ENCODE measurements at regions not wholly inside any gene's neighbourhood (a gene's known extent, or its start where the extent isn't known, plus 50 kb on each side); places are given as distances from the start of the nearest gene placed in this dataset.

GRCh38 chr6:8282380-8282779, 153.0 kb downstream of the SLC35B3 start:
- WGBS (ENCODE audit: low lambda C conversion rate) = 76% methylated on average over 24 of the region's 39 CpGs
- TF ChIP-seq JUND (IDR thresholded peaks at IDR 0.05) (no peak), TCF12 (IDR thresholded peaks at IDR 0.05) (no peak), GABPA (IDR thresholded peaks at IDR 0.05; ENCODE audit: low read depth) (no peak), TAF1 (IDR thresholded peaks at IDR 0.05; ENCODE audit: borderline replicate concordance, low read depth, low read length) (no peak), MAX (IDR thresholded peaks at IDR 0.05; ENCODE audit: low read depth) (no peak), CTCF (IDR thresholded peaks at IDR 0.05) (no peak), RCOR1 (IDR thresholded peaks at IDR 0.05; ENCODE audit: low read length) (no peak), EZH2phosphoT487 (IDR thresholded peaks at IDR 0.05; ENCODE audit: borderline replicate concordance, low read depth) (no peak), SIN3A (IDR thresholded peaks at IDR 0.05; ENCODE audit: borderline replicate concordance, low read depth, low read length) (no peak), NFIC (IDR thresholded peaks at IDR 0.05; ENCODE audit: borderline replicate concordance) (no peak), YY1 (IDR thresholded peaks at IDR 0.05; ENCODE audit: low read depth) (no peak), RAD21 (IDR thresholded peaks at IDR 0.05; ENCODE audit: low read length) (no peak), SMC3 (IDR thresholded peaks at IDR 0.05; ENCODE audit: low read depth, low read length) (no peak), USF1 (IDR thresholded peaks at IDR 0.05; ENCODE audit: borderline replicate concordance, low read depth) (no peak), FOXJ3 (CRISPR knock-in tag; IDR thresholded peaks at IDR 0.05) (no peak), PBX3 (IDR thresholded peaks at IDR 0.05) (no peak), RFX5 (IDR thresholded peaks at IDR 0.05; ENCODE audit: low read length) (no peak), FOSL2 (IDR thresholded peaks at IDR 0.05; ENCODE audit: borderline replicate concordance, low read depth) (no peak)
- TF ChIP-seq, protein P1, sequence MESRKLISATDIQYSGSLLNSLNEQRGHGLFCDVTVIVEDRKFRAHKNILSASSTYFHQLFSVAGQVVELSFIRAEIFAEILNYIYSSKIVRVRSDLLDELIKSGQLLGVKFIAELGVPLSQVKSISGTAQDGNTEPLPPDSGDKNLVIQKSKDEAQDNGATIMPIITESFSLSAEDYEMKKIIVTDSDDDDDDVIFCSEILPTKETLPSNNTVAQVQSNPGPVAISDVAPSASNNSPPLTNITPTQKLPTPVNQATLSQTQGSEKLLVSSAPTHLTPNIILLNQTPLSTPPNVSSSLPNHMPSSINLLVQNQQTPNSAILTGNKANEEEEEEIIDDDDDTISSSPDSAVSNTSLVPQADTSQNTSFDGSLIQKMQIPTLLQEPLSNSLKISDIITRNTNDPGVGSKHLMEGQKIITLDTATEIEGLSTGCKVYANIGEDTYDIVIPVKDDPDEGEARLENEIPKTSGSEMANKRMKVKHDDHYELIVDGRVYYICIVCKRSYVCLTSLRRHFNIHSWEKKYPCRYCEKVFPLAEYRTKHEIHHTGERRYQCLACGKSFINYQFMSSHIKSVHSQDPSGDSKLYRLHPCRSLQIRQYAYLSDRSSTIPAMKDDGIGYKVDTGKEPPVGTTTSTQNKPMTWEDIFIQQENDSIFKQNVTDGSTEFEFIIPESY (IDR thresholded peaks at IDR 0.05; ENCODE audit: borderline replicate concordance, low read depth) = no peak
- TF ChIP-seq, protein P2, sequence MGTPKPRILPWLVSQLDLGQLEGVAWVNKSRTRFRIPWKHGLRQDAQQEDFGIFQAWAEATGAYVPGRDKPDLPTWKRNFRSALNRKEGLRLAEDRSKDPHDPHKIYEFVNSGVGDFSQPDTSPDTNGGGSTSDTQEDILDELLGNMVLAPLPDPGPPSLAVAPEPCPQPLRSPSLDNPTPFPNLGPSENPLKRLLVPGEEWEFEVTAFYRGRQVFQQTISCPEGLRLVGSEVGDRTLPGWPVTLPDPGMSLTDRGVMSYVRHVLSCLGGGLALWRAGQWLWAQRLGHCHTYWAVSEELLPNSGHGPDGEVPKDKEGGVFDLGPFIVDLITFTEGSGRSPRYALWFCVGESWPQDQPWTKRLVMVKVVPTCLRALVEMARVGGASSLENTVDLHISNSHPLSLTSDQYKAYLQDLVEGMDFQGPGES (IDR thresholded peaks at IDR 0.05; ENCODE audit: low read depth, low read length) = no peak
- Histone ChIP-seq H3K9me3 (no peaks in the 10 kb centered on the region), H3K4me3 (ENCODE audit: low read depth in 2 of 2, low read length in 1 of 2) (no peak overlapping the region), H3F3A (replicated peaks; ENCODE audit: insufficient read depth) (no peaks in the 10 kb centered on the region), H3K9me2 (no peaks in the 10 kb centered on the region), H3K79me2 (ENCODE audit: insufficient read depth) (no peaks in the 10 kb centered on the region), H3K27me3 (ENCODE audit: insufficient read depth) (no peaks in the 10 kb centered on the region), H3K27ac (ENCODE audit: low read depth in 2 of 2, low read length in 1 of 2) (no peak overlapping the region), H3K4me2 (no peak overlapping the region), H3K9ac (no peak overlapping the region), H2AFZ (ENCODE audit: low read depth) (no peak overlapping the region), H3K36me3 (replicated peaks in 1 of 2; ENCODE audit: control insufficient read depth in 1 of 2, insufficient read depth in 2 of 2, low read length in 1 of 2) (no peaks in the 10 kb centered on the region), H4K20me1 (ENCODE audit: insufficient read depth) (no peaks in the 10 kb centered on the region), H3K4me1 (ENCODE audit: control insufficient read depth in 1 of 2, insufficient read depth in 2 of 2, low read depth in 1 of 2, low read length in 1 of 2) (peaks cover 0 to 23% of the 10 kb centered on the region in 2 experiments; a peak in 2 of 4 replicates)
- no peak for DNase-seq
- ChIA-PET CTCF (interaction anchor here (0.8 kb wide), 1 partner anchor 9 kb away, joined by 3 read pairs; no protein-coding TSS in a partner anchor), POLR2A (no interaction called here)
